Neural cell (in vitro differentiated cells): ENCODE measurements at regions not wholly inside any gene's neighbourhood (a gene's known extent, or its start where the extent isn't known, plus 50 kb on each side); places are given as distances from the start of the nearest gene placed in this dataset.

Experiments
- CTCF ChIP-seq: fragments of 450-650 bp; IDR thresholded peaks from 2 replicates; pipeline ENCODE4 v1.5.1; 2014; ENCODE audit warnings: antibody characterized with exemption, mild to moderate bottlenecking, moderate library complexity; ENCODE audit not compliant: poor library complexity, severe bottlenecking
- EP300 ChIP-seq: fragments of 450-650 bp; conservative IDR thresholded peaks from 2 replicates; pipeline ENCODE4 v1.6.1; 2014; ENCODE audit warnings: antibody characterized with exemption, mild to moderate bottlenecking, moderate library complexity; ENCODE audit not compliant: poor library complexity, severe bottlenecking
- EZH2 ChIP-seq: fragments of 200-600, 300-800 bp; shearing (Covaris generic), sonication (generic); IDR thresholded peaks from 2 replicates; pipeline ENCODE4 v1.6.1; 2014; ENCODE audit warnings: antibody characterized with exemption, low read length, borderline replicate concordance, mild to moderate bottlenecking; ENCODE audit not compliant: insufficient read depth, poor library complexity, severe bottlenecking
- POLR2AphosphoS5 ChIP-seq: IDR thresholded peaks from 2 replicates; pipeline ENCODE4 v1.6.1; 2012
- RAD21 ChIP-seq: fragments of 450-650 bp; conservative IDR thresholded peaks from 2 replicates; pipeline ENCODE4 v1.6.1; 2014; ENCODE audit warnings: antibody characterized with exemption, mild to moderate bottlenecking, moderate library complexity
- REST ChIP-seq: IDR thresholded peaks from 2 replicates; pipeline ENCODE4 v1.6.1; 2012; ENCODE audit warnings: borderline replicate concordance
- TAF1 ChIP-seq: IDR thresholded peaks from 2 replicates; pipeline ENCODE4 v1.6.1; 2012; ENCODE audit warnings: low read depth

- TF ChIP-seq REST (no peak), EZH2 (no peak), EP300 (no peak), CTCF (no peak), RAD21 (no peak), TAF1 (no peak), POLR2AphosphoS5 (no peak)
Observed at GRCh38 chr2:217079165-217079564, 219.3 kb upstream of the TNP1 start.
